ENCODE measurements at regions not wholly inside any gene's neighbourhood (a gene's known extent, or its start where the extent isn't known, plus 50 kb on each side); places are given as distances from the start of the nearest gene placed in this dataset.
"Not testable (repeated sequence)": the region's sequence is repeated elsewhere in the genome, so short reads cannot be mapped to it uniquely, and the experiment has no call there.

DNA sequence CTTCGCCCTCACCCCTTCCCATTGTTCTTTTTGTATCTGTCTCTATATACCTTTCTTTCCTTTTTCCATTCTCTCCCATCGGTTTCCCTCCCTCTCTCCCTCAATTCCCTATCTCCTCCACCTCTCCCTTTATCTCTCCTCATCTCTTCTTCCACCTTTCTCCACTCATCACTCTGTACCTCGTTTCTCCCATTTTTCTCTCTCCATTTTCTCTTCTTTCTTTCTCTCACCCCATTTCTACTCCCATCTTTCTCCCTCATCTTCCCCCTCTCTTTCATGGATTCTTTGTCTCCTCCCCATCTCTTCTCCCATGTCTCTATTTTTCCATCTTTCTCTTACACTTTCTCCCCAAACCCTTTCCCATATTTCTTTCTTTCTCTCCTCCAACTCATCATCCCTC lies 385.9 kb upstream of the CLINT1 start:
- TF ChIP-seq, protein P1, sequence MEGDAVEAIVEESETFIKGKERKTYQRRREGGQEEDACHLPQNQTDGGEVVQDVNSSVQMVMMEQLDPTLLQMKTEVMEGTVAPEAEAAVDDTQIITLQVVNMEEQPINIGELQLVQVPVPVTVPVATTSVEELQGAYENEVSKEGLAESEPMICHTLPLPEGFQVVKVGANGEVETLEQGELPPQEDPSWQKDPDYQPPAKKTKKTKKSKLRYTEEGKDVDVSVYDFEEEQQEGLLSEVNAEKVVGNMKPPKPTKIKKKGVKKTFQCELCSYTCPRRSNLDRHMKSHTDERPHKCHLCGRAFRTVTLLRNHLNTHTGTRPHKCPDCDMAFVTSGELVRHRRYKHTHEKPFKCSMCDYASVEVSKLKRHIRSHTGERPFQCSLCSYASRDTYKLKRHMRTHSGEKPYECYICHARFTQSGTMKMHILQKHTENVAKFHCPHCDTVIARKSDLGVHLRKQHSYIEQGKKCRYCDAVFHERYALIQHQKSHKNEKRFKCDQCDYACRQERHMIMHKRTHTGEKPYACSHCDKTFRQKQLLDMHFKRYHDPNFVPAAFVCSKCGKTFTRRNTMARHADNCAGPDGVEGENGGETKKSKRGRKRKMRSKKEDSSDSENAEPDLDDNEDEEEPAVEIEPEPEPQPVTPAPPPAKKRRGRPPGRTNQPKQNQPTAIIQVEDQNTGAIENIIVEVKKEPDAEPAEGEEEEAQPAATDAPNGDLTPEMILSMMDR (IDR thresholded peaks at IDR 0.05; ENCODE audit: unreplicated experiment) = no peak
- Mint-ChIP-seq H3K27ac (no peak overlapping the region), H3K27me3 (peaks cover 22% of the 10 kb centered on the region), H3K9me3 (ENCODE audit: low read depth) (no peaks in the 10 kb centered on the region), H3K4me3 (ENCODE audit: low read depth) (no peak overlapping the region), H3K4me1 (ENCODE audit: low read depth) (no peaks in the 10 kb centered on the region), H3K36me3 (ENCODE audit: insufficient read depth) (no peaks in the 10 kb centered on the region)
- no peak for DNase-seq (ENCODE audit: low spot score, unreplicated experiment)

DNA sequence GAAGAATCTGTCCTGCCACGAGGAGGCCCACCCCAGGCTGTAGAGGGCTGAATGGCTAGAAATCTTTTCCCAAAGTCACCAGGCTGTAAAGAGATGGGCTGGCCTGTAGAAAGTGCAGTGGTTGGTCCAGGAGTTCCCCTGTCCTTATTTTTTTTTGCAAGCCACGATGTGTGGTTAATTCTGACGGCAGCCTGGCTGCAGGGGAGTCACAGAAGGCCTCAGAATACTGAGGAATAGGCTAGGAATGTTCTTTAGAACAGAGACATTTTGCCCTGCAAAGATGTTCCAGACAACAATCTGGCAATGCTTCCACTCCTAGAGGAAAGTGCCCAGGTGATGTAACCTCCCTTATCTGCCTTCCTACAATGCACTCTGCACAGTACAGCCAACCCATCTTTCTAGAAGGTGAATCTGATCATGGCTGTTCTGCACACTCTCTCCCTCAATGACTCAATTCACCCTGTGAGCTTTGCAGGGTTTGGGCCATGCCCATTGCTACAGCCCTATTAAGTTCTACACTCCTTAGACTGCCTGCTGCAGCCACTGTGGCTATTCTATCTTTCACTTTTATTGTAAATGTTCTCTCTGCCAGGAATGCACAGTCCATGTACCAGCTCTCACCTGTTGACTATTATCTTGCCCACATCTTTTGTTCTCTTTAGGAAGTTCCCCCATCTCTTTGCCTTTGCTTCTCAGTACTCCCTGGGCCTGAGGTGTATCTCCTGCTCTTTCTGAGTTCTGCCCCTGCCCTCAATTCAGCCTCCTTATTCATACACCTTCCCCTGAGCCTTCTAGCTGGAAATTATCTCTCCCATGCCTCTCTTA lies 377.8 kb upstream of the CLINT1 start:
- Mint-ChIP-seq H3K36me3 (ENCODE audit: insufficient read depth) (no peaks in the 10 kb centered on the region), H3K4me1 (ENCODE audit: low read depth) (no peaks in the 10 kb centered on the region), H3K4me3 (ENCODE audit: low read depth) (no peak overlapping the region), H3K9me3 (ENCODE audit: low read depth) (peaks cover 4% of the 10 kb centered on the region), H3K27ac (no peak overlapping the region), H3K27me3 (peaks cover 20% of the 10 kb centered on the region)
- DNase-seq (ENCODE audit: low spot score, unreplicated experiment) = no peak
- TF ChIP-seq, protein P1 (IDR thresholded peaks at IDR 0.05; ENCODE audit: unreplicated experiment) = no peak

DNA sequence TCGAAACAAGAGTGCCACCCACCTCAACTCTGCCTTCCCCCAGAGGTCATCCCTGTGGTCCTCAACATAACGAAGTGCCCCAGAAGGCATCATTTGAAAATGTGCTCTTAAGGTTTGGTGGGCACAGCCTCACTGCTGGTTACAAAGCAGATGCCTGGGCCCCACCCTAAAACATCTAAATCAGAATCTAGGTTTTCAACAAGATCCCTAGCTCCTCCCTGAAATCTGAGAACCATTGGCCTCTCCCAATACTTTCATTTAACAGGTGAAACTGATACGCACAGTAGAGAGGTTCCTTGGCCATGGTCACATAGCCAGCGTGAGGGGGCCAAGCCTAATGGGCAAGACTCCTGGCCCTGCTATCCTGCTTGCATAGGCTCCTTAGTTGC lies 376.2 kb upstream of the CLINT1 start:
- peaks cover 15% of the 10 kb centered on the region for H3K27me3 Mint-ChIP-seq
- TF ChIP-seq, protein P1 (IDR thresholded peaks at IDR 0.05; ENCODE audit: unreplicated experiment) = no peak
- peaks cover 4% of the 10 kb centered on the region for H3K9me3 Mint-ChIP-seq (ENCODE audit: low read depth)
- no peak overlapping the region for H3K27ac Mint-ChIP-seq
- H3K4me3 Mint-ChIP-seq (ENCODE audit: low read depth) = no peak overlapping the region
- H3K4me1 Mint-ChIP-seq (ENCODE audit: low read depth) = no peaks in the 10 kb centered on the region
- H3K36me3 Mint-ChIP-seq (ENCODE audit: insufficient read depth) = no peaks in the 10 kb centered on the region
- no peak for DNase-seq (ENCODE audit: low spot score, unreplicated experiment)

DNA sequence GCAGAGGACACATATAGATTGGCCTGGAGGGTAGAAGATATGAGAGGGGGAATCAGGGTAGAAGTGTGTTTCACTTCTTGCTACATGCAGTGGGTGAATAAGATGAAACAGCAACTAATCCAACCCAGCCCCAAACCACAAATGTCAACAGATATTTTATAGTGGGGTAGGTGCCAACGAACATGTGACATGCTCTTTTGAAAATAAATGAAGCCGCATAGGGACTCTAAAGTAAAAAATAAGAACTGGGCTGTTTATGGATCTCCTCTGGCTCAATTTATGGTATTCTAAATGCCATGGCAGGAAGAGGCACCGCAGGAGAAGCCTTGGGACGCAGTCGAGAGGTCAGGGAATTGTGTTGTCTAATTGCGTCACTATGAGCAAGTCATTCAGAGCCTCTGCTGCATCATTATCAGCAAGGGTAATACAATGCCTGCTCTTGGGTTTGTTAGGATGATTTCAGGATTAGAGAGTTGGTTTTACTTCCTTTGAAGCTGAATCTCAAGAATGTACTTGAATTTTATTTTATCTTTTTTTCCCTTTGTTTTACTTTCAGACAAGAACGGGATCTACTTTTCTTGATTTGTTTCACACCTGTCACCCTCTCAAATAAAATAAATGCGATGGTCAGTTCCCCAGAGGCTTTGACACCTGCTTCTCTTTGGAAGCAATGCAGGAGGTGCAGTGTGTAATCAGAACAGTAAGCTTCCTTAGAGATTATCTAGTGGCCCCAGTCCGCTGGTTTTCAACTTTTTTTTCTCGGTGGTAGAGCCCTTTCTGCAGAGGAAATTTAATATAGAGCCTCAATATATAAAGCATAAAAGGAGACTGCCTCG lies 375.6 kb upstream of the CLINT1 start:
- no peak overlapping the region for H3K4me3 Mint-ChIP-seq (ENCODE audit: low read depth)
- no peaks in the 10 kb centered on the region for H3K4me1 Mint-ChIP-seq (ENCODE audit: low read depth)
- no peaks in the 10 kb centered on the region for H3K36me3 Mint-ChIP-seq (ENCODE audit: insufficient read depth)
- TF ChIP-seq, protein P1 (IDR thresholded peaks at IDR 0.05; ENCODE audit: unreplicated experiment) = no peak
- peaks cover 13% of the 10 kb centered on the region for H3K27me3 Mint-ChIP-seq
- peaks cover 4% of the 10 kb centered on the region for H3K9me3 Mint-ChIP-seq (ENCODE audit: low read depth)
- no peak for DNase-seq (ENCODE audit: low spot score, unreplicated experiment)
- no peak overlapping the region for H3K27ac Mint-ChIP-seq

DNA sequence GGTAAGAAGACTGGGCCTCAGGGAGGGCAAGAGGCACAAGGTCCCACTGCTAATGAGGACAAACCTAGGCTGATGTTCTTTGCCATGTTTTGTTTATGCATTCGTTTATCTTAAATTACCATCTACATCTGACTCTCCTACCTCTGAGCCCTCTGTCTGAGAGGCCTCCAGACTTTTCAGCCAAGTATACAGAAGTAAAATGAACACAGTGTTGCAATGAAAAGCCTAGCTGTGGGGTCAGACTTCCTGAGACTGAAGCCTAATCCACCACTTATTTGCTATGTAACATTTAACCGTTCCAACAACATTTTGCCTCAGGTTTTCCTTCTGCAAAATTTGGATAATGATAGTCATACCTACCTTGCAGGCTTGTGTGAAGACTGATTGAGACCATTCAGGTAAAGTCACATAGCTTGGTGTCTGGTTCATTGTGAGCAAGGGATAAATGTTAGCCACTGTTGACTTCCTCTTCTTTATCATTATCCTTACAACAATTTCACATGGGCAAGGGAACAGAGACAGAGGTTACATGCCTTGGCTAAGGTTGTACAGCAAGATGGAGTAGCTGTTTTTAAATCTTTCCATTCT lies 374.9 kb upstream of the CLINT1 start:
- H3K4me3 Mint-ChIP-seq (ENCODE audit: low read depth) = no peak overlapping the region
- no peak for DNase-seq (ENCODE audit: low spot score, unreplicated experiment)
- H3K27ac Mint-ChIP-seq = no peak overlapping the region
- no peaks in the 10 kb centered on the region for H3K4me1 Mint-ChIP-seq (ENCODE audit: low read depth)
- TF ChIP-seq, protein P1 (IDR thresholded peaks at IDR 0.05; ENCODE audit: unreplicated experiment) = no peak
- no peaks in the 10 kb centered on the region for H3K36me3 Mint-ChIP-seq (ENCODE audit: insufficient read depth)
- peaks cover 4% of the 10 kb centered on the region for H3K9me3 Mint-ChIP-seq (ENCODE audit: low read depth)
- H3K27me3 Mint-ChIP-seq = peaks cover 8% of the 10 kb centered on the region

DNA sequence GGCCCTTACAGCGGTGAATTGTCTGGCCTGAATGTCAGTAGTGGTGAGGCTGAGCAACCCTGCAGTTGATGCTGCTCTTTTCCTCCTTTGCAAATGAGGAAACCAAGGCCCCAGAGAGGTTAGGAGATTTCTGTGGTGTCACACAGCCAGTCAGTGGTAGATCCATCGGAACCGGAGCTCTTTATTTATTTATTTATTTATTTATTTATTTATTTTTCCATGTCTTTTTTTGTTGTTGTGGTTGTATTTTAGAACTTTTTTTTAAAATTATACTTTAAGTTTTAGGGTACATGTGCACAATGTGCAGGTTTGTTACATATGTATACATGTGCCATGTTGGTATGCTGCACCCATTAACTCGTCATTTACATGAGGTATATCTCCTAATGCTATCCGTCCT lies 368.4 kb upstream of the CLINT1 start:
- H3K9me3 Mint-ChIP-seq (ENCODE audit: low read depth); H3K4me3 Mint-ChIP-seq (ENCODE audit: low read depth); H3K36me3 Mint-ChIP-seq (ENCODE audit: insufficient read depth); H3K4me1 Mint-ChIP-seq (ENCODE audit: low read depth); H3K27ac Mint-ChIP-seq; DNase-seq (ENCODE audit: low spot score, unreplicated experiment); H3K27me3 Mint-ChIP-seq: not testable (repeated sequence)
